IMR-90 (cell line): ENCODE measurements at regions not wholly inside any gene's neighbourhood (a gene's known extent, or its start where the extent isn't known, plus 50 kb on each side); places are given as distances from the start of the nearest gene placed in this dataset.

Experiments
- CEBPB ChIP-seq: IDR thresholded peaks from 2 replicates; pipeline ENCODE4 v1.6.1; 2012; ENCODE audit warnings: low read depth, low read length, improper control_type of control experiment
- CHD1 ChIP-seq: IDR thresholded peaks from 2 replicates; pipeline ENCODE4 v1.6.1; 2012; ENCODE audit warnings: low read depth, low read length, improper control_type of control experiment
- MAFK ChIP-seq: IDR thresholded peaks from 2 replicates; pipeline ENCODE4 v1.6.1; 2012; ENCODE audit warnings: low read depth, low read length, improper control_type of control experiment
- MAZ ChIP-seq: IDR thresholded peaks from 2 replicates; pipeline ENCODE4 v1.6.1; 2012; ENCODE audit warnings: low read depth, mild to moderate bottlenecking, low read length, improper control_type of control experiment, moderate library complexity, borderline replicate concordance
- NFE2L2 ChIP-seq: fragments of 150-350 bp; IDR thresholded peaks from 2 replicates; pipeline ENCODE4 v1.6.1; 2016; ENCODE audit warnings: low read depth, mild to moderate bottlenecking, low read length
- POLR2A ChIP-seq: IDR thresholded peaks from 2 replicates; pipeline ENCODE4 v1.6.1; 2012; ENCODE audit warnings: mild to moderate bottlenecking, low read depth, low read length
- RAD21 ChIP-seq: IDR thresholded peaks from 2 replicates; pipeline ENCODE4 v1.6.1; 2012; ENCODE audit warnings: low read length, improper control_type of control experiment
- RCOR1 ChIP-seq: IDR thresholded peaks from 2 replicates; pipeline ENCODE4 v1.6.1; 2012; ENCODE audit warnings: mild to moderate bottlenecking, low read length, improper control_type of control experiment; ENCODE audit not compliant: insufficient replicate concordance
- RFX5 ChIP-seq: IDR thresholded peaks from 2 replicates; pipeline ENCODE4 v1.8.0; 2012; ENCODE audit warnings: low read depth, mild to moderate bottlenecking, low read length, moderate library complexity
- SMC3 ChIP-seq: fragments of 150-350 bp; IDR thresholded peaks from 2 replicates; pipeline ENCODE4 v1.6.1; 2016; ENCODE audit warnings: low read depth, mild to moderate bottlenecking, antibody characterized with exemption, low read length, moderate library complexity
- TF ChIP-seq, protein P1 (sequence below): conservative IDR thresholded peaks from 2 replicates; pipeline ENCODE4 v1.5.1; 2012; ENCODE audit warnings: mild to moderate bottlenecking, low read depth, low read length, improper control_type of control experiment
- TF ChIP-seq, protein P2 (sequence below): fragments of 150-350 bp; IDR thresholded peaks from 2 replicates; pipeline ENCODE4 v1.6.1; 2016; ENCODE audit warnings: low read depth, mild to moderate bottlenecking, low read length, moderate library complexity, borderline replicate concordance

DNA sequence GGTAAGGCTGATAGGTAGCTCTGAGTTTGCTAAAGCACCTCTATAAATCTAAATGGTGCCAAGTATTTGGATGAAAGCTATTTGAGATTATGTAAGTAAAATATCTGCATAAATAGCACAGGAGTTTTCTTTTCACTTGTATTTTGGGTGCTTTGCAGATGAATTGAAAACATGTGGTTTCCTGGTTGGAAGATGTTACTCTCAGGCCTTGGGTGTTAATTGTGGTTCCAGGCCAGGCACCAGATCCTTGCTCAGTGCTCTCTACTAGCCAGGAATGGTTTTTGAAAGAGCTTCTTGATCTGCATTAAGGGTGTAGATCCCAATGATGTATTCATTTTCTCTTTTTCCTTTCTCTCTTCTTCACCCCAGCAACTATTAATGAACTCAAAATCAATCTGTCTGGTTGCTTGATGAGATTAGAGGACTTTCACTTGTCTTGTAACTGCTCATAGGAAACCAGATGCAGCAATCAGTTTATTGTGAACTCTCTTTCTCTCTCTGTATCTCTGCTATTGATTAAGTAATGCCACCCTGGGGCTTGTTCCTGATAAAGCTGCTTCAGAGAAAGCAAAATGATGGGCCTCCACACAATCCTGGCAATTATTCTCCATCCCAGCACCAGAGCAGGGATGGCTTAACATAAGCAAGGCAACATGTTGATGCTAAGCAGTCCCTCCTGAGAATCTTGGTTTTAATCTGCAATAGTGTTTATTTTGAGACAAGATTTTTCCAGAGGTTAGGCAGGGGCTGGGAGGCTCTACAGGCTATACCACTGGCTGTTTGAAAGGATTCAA is 147.0 kb upstream of the NTM start:
- TF ChIP-seq, protein P1, sequence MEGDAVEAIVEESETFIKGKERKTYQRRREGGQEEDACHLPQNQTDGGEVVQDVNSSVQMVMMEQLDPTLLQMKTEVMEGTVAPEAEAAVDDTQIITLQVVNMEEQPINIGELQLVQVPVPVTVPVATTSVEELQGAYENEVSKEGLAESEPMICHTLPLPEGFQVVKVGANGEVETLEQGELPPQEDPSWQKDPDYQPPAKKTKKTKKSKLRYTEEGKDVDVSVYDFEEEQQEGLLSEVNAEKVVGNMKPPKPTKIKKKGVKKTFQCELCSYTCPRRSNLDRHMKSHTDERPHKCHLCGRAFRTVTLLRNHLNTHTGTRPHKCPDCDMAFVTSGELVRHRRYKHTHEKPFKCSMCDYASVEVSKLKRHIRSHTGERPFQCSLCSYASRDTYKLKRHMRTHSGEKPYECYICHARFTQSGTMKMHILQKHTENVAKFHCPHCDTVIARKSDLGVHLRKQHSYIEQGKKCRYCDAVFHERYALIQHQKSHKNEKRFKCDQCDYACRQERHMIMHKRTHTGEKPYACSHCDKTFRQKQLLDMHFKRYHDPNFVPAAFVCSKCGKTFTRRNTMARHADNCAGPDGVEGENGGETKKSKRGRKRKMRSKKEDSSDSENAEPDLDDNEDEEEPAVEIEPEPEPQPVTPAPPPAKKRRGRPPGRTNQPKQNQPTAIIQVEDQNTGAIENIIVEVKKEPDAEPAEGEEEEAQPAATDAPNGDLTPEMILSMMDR: no peak
- TF ChIP-seq NFE2L2 (no peak), CEBPB (no peak), MAFK (no peak), POLR2A (no peak), CHD1 (no peak), MAZ (no peak), RAD21 (no peak), RFX5 (no peak), RCOR1 (no peak), SMC3 (no peak)
- TF ChIP-seq, protein P2, sequence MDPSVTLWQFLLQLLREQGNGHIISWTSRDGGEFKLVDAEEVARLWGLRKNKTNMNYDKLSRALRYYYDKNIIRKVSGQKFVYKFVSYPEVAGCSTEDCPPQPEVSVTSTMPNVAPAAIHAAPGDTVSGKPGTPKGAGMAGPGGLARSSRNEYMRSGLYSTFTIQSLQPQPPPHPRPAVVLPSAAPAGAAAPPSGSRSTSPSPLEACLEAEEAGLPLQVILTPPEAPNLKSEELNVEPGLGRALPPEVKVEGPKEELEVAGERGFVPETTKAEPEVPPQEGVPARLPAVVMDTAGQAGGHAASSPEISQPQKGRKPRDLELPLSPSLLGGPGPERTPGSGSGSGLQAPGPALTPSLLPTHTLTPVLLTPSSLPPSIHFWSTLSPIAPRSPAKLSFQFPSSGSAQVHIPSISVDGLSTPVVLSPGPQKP: no peak
